ENCODE measurements at regions not wholly inside any gene's neighbourhood (a gene's known extent, or its start where the extent isn't known, plus 50 kb on each side); places are given as distances from the start of the nearest gene placed in this dataset.
"Not testable (repeated sequence)": the region's sequence is repeated elsewhere in the genome, so short reads cannot be mapped to it uniquely, and the experiment has no call there.

GRCh38 chr5:133865113-133865512 is 103.3 kb downstream of the C5orf15 start:
- CTCF ChIA-PET = interaction anchor here (0.6 kb wide), 1 partner anchor 162 kb away, joined by 6 read pairs; no protein-coding TSS in a partner anchor
- TF ChIP-seq CTBP1 (IDR thresholded peaks at IDR 0.05; ENCODE audit: borderline replicate concordance) (no peak), SP1 (IDR thresholded peaks at IDR 0.05) (no peak), FOXK2 (IDR thresholded peaks at IDR 0.05) (no peak), LEF1 (IDR thresholded peaks at IDR 0.05; ENCODE audit: borderline replicate concordance) (no peak), ZNF384 (IDR thresholded peaks at IDR 0.05) (no peak)
- DNase-seq (ENCODE audit: extremely low spot score) = no peak
- POLR2A ChIA-PET = no interaction called here

- TF ChIP-seq NFRKB (IDR thresholded peaks at IDR 0.05) = no peak
- TF ChIP-seq L3MBTL2 (conservative IDR thresholded peaks at IDR 0.05) = no peak
- TF ChIP-seq PKNOX1 (IDR thresholded peaks at IDR 0.05) = no peak
- no peak for TF ChIP-seq ARNT (IDR thresholded peaks at IDR 0.05)
- no peak for TF ChIP-seq SUZ12 (IDR thresholded peaks at IDR 0.05)
- TF ChIP-seq FOXA1 (IDR thresholded peaks at IDR 0.05) = no peak
- no peak for TF ChIP-seq LEF1 (IDR thresholded peaks at IDR 0.05; ENCODE audit: borderline replicate concordance)
- TF ChIP-seq CTBP1 (IDR thresholded peaks at IDR 0.05; ENCODE audit: borderline replicate concordance) = no peak
- TF ChIP-seq ELF4 (IDR thresholded peaks at IDR 0.05) = no peak
- no peak for TF ChIP-seq HDGF (IDR thresholded peaks at IDR 0.05; ENCODE audit: borderline replicate concordance)
- no peak for TF ChIP-seq FOXK2 (IDR thresholded peaks at IDR 0.05)
- no peak for TF ChIP-seq SP1 (IDR thresholded peaks at IDR 0.05)
- TF ChIP-seq ZNF384 (IDR thresholded peaks at IDR 0.05) = no peak
- no peak for TF ChIP-seq FOXM1 (IDR thresholded peaks at IDR 0.05; ENCODE audit: borderline replicate concordance)
- TF ChIP-seq BHLHE40 (IDR thresholded peaks at IDR 0.05; ENCODE audit: borderline replicate concordance) = no peak
- no peak for DNase-seq (ENCODE audit: extremely low spot score)
- POLR2A ChIA-PET = no interaction called here
- CTCF ChIA-PET = no interaction called here
Observed at GRCh38 chr5:133864711-133865110, 103.7 kb downstream of the C5orf15 start.

GRCh38 chr5:133863857-133864585 is 104.4 kb downstream of the C5orf15 start:
- ChIA-PET CTCF (interaction anchor here (0.6 to 0.7 kb wide), 2 partner anchors 117 to 621 kb away, joined by 4 read pairs; no protein-coding TSS in a partner anchor), POLR2A (no interaction called here)
- no peak for DNase-seq (ENCODE audit: extremely low spot score)
- TF ChIP-seq PKNOX1 (IDR thresholded peaks at IDR 0.05) (no peak), L3MBTL2 (conservative IDR thresholded peaks at IDR 0.05) (no peak), FOXM1 (IDR thresholded peaks at IDR 0.05; ENCODE audit: borderline replicate concordance) (no peak), SP1 (IDR thresholded peaks at IDR 0.05) (no peak), TARDBP (IDR thresholded peaks at IDR 0.05) (no peak)

GRCh38 chr5:133861161-133861737 is 107.2 kb downstream of the C5orf15 start:
- CTCF ChIA-PET = no interaction called here
- POLR2A ChIA-PET = no interaction called here
- DNase-seq (ENCODE audit: extremely low spot score) = no peak
- no peak for TF ChIP-seq L3MBTL2 (conservative IDR thresholded peaks at IDR 0.05)
- TF ChIP-seq CTBP1 (IDR thresholded peaks at IDR 0.05; ENCODE audit: borderline replicate concordance) = no peak
- no peak for TF ChIP-seq SUZ12 (IDR thresholded peaks at IDR 0.05)
- TF ChIP-seq ZNF384 (IDR thresholded peaks at IDR 0.05) = no peak
- TF ChIP-seq BHLHE40 (IDR thresholded peaks at IDR 0.05; ENCODE audit: borderline replicate concordance) = no peak
- TF ChIP-seq SP1 (IDR thresholded peaks at IDR 0.05) = no peak
- no peak for TF ChIP-seq ELF4 (IDR thresholded peaks at IDR 0.05)
- no peak for TF ChIP-seq HDGF (IDR thresholded peaks at IDR 0.05; ENCODE audit: borderline replicate concordance)
- TF ChIP-seq FOXA1 (IDR thresholded peaks at IDR 0.05) = no peak
- TF ChIP-seq NFRKB (IDR thresholded peaks at IDR 0.05) = no peak
- no peak for TF ChIP-seq FOXK2 (IDR thresholded peaks at IDR 0.05)
- no peak for TF ChIP-seq ARNT (IDR thresholded peaks at IDR 0.05)
- TF ChIP-seq PKNOX1 (IDR thresholded peaks at IDR 0.05) = no peak

GRCh38 chr5:133859073-133859472 is 109.4 kb downstream of the C5orf15 start:
- ChIA-PET POLR2A (no interaction called here), CTCF (no interaction called here)
- TF ChIP-seq ARNT (IDR thresholded peaks at IDR 0.05) (no peak), CTBP1 (IDR thresholded peaks at IDR 0.05; ENCODE audit: borderline replicate concordance) (no peak), BHLHE40 (IDR thresholded peaks at IDR 0.05; ENCODE audit: borderline replicate concordance) (no peak), ELF4 (IDR thresholded peaks at IDR 0.05) (no peak), SP1 (IDR thresholded peaks at IDR 0.05) (no peak), ZNF384 (IDR thresholded peaks at IDR 0.05) (no peak), FOXM1 (IDR thresholded peaks at IDR 0.05; ENCODE audit: borderline replicate concordance) (no peak), TARDBP (IDR thresholded peaks at IDR 0.05) (no peak), FOXA1 (IDR thresholded peaks at IDR 0.05) (no peak), LEF1 (IDR thresholded peaks at IDR 0.05; ENCODE audit: borderline replicate concordance) (no peak), PKNOX1 (IDR thresholded peaks at IDR 0.05) (no peak), L3MBTL2 (conservative IDR thresholded peaks at IDR 0.05) (no peak), FOXK2 (IDR thresholded peaks at IDR 0.05) (no peak), NFRKB (IDR thresholded peaks at IDR 0.05) (no peak)
- DNase-seq (ENCODE audit: extremely low spot score) = no peak

GRCh38 chr5:133857595-133858313 is 110.7 kb downstream of the C5orf15 start:
- POLR2A ChIA-PET; CTCF ChIA-PET; DNase-seq (ENCODE audit: extremely low spot score): not testable (repeated sequence)

All from HEK293T (cell line).